GM19452 (cell line): ENCODE measurements at regions not wholly inside any gene's neighbourhood (a gene's known extent, or its start where the extent isn't known, plus 50 kb on each side); places are given as distances from the start of the nearest gene placed in this dataset.
"Not testable (repeated sequence)": the region's sequence is repeated elsewhere in the genome, so short reads cannot be mapped to it uniquely, and the experiment has no call there.

Source experiments
- ATAC-seq: cut with Tn5 transposase; IDR thresholded peaks from one replicate; pipeline ENCODE4 v1.9.1; 2021; ENCODE audit not compliant: unreplicated experiment

DNA sequence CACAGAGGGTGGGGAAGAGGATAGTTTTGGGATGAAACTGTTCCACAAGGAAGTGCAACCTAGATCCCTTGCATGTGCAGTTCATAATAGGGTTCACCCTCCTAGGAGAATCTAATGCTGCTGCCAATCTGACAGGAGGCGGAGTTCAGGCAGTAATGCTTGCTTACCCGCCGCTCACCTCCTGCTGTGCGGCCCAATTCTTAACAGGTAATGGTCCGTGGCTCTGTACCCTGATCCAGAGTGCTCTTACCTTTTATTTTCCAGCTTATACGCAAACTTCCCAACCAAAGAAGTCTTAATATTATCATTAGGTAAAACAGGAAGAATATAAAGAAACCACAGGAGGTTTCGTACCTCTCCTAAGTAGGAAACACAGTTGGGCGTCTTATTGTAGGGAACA lies 82.7 kb upstream of the CD302 start:
- ATAC-seq = no peak

DNA sequence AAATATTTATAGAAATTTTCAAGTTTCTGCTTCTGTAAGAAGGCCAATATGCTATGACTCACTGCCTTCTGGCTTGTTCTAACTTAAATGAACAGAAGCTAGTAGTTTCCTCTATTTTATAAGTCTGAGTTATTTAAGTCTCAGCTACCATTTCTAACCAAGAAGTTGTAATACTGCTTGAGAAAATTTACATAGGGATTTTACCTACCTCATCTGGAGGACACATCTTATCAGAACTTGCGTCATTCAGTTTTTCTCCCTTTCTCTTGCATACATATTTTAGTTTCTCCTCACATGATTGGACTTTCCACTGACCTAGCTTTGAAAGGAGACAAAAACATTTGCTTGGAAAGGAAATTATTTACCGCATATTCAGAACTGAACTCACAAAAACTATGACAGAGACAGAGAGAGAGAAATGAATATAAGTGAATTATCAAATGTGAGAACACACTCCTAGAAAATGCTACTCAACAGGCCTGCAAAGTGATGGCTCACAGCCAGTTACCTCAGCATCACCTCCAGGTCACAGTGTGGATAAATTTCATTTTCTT lies 81.1 kb upstream of the CD302 start:
- ATAC-seq = peak; percentile 83

- no peak for ATAC-seq
These were observed 77.1 kb upstream of the CD302 start for GRCh38 chr2:159875083-159875482.

DNA sequence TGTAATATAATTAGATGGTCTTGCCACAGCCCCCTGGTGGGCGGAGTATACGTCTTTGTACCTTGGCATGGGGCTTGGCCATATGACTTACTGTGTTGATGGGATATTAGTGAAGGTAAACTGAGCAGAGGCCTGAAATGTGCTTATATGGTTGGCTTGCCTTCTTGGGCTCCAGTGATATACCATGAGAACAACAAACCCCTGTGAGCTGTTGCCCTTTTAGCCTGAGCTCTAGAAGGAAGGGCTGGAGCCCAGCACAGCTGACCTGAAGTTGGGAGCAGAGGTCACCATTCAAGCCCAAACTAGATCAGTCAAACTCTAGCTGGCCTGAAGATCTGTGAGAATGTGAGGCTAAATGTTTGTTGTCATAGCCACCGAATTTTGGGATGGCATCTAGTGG lies 75.2 kb upstream of the CD302 start:
- ATAC-seq = no peak

DNA sequence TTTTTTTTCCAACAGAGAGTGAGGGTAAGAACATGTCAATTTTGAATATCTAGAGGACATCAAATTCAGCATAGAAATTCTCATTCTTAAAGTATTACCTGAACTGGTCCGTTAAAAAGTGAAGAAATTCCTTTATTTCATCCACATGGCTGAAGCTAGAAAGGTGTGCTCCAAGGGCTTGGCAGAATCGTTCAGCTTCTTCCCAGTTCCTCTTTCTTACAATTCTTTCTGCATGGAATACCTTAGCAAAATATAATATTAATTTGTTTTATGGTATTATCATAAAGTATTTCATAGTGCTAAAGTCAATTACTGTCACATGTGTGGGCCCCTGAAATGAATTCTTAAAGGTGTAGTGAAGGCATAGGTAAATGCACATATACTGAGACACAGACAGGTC lies 74.3 kb upstream of the CD302 start:
- ATAC-seq = no peak

DNA sequence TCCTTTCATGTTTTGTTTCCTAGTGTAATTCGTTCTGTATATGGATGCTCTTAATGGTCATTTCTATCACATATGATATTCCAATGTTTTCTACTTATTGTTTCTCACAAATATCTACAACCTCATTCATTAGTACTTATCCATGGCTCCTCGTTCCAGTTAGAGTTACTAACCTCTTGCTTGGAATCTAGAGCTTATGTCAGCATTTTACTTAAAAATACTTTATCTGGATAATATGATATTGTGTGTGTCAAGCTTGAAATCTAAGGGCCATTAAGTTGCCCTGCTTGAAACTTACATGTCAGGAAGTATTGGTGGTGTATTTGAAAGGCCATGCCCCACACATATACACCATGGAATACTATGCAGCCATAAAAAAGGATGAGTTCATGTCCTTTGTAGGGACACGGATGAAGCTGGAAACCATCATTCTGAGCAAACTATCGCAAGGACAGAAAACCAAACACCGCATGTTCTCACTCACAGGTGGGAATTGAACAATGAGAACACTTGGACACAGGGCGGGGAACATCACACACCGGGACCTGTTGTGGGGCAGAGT lies 70.7 kb upstream of the CD302 start:
- not testable (repeated sequence) for ATAC-seq

DNA sequence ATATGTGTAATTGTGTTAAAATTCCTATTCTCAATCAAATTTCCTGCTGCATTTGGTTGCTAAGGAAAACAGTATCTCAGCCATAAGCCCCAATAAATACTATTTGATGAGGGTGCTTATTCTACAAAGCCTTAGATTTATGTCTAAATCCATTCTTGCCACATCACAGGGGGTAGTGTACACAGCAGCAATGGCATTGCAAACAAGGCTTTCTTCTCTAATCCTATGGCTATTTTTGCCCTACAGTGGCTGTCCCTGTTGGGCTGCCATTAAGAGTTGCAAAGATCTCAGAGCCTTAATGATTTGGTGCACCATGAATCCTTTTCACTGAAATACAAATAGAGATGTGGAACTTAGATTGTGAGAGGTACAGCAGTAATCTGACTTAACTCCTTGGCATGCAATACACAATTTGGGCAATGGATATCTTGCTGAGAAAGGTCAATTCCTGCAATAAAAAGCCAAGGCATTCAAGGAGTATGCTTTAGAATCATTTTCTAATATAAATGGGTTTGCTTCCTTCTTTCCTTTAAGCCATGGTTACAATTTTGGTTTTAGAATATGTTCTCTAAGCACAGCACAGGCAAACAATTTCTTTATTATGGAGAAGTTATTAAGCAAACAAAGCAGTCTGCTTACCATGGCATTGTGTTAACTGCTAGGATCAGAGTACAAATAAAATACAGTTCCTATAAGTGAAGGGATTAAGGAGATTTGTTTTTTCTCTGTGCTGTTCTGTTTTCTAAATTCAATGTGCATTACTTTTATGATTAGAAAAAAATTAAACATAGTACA lies 69.8 kb upstream of the CD302 start:
- no peak for ATAC-seq

DNA sequence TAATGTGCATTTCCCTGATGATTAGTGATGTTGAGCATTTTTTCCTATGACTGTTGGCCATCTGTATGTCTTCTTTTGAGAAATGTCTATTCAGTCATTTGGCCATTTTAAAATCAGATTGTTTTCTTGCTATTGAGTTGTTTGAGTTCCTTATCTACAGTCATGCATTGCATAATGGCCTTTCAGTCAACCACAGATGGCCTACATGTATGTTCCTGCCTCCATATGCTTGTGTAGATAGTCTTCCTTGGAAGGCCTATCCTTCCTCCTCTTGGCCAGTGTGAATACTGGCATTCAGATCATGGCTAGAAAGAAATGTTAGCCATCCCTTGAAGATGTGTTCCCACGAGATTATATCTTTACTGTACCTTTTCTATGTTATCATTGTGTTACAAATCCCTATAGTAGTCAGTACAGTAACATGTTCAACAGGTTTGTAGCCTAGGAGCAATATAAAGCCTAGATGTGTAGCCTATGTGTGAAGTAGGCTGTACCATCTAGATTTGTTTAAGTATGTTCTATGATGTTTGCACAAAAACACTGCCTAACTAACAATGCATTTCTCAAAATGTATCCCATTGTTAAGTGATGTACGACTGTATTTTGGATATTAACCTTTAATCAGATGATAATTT lies 65.6 kb upstream of the CD302 start:
- ATAC-seq = no peak

DNA sequence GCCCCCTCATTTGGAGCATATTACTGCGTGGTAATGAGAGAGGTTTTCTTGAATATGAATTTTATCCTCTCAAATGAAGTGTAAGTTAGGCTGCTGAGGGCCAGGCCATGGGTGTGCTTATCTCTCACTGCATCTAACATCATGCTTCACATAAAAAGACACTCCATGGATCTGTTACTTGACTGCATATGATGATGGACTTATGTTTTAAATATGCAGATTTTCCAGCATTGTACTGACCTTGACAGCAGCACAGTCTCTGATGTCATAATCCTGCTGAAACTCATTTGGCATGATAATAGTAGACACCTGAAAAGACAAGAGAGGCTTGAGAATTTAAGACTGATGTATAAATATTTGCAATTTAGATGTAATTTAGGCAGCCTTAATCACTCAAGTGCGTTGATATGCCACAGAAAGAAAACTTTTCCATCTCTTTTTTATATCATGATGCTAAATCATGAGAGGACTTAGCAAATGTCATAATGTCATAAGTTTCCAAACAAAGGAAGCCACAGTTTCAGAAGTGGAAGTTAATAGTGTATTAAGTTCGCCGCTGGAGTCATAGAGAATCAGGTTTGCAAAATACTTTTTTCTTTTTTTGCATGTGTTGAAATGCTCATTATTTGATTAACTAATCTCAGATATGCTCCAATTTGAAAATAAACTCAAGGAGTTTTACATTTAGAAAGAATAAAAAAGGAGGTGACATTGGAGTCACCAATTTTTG lies 62.7 kb upstream of the CD302 start:
- ATAC-seq = no peak

GRCh38 chr2:159859583-159859982 lies 61.6 kb upstream of the CD302 start:
- ATAC-seq = no peak

- no peak for ATAC-seq
These were observed 58.8 kb upstream of the CD302 start for GRCh38 chr2:159856760-159857159.

DNA sequence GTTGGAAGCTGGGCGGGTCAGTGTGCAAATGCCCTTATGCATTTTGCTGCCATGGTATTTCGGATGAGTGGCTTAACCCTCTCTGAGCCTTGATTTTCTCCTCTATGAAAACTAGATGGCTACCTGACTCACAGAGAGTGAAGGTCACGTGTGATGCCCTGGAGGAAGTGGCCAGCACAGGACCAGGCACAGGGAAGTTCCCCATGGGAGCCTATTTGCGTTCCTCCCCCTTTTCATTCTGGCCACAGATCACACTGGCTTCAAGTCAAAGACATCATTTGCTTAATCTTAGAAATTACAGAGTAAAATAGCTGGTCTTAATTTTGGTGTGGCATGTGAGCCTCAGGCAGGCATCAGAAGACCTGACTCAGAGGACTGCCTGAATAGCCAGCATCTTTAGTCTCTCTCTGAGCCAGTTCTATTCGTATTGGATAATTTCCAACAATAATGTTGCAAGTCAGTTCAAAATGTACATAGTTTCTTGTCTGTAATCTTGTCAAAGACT lies 57.6 kb upstream of the CD302 start:
- no peak for ATAC-seq

- no peak for ATAC-seq
These were observed 57.1 kb upstream of the CD302 start for GRCh38 chr2:159855143-159855542.

- ATAC-seq = no peak
These were observed 56.5 kb upstream of the CD302 start for GRCh38 chr2:159854481-159854880.

- ATAC-seq = no peak
These were observed 55.1 kb upstream of the CD302 start for GRCh38 chr2:159853101-159853500.

DNA sequence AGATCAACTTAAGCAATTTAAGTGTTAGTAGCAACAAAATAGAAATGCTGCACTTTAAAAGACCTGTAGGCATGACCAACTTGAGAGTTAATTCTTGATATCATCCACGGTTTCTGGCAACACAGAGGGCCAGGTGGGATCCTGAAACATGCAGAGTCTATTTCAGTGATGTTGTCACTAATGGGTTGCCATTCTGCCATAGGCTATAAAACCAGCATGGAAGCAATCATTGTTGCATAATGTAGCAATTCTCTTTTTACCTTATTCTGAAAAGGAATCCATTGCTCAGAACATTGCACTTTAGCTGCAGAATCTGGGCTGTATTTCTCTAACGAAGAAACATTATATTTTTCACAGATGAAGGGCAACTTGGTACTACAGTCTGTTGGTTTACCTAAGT lies 53.9 kb upstream of the CD302 start:
- ATAC-seq = no peak

DNA sequence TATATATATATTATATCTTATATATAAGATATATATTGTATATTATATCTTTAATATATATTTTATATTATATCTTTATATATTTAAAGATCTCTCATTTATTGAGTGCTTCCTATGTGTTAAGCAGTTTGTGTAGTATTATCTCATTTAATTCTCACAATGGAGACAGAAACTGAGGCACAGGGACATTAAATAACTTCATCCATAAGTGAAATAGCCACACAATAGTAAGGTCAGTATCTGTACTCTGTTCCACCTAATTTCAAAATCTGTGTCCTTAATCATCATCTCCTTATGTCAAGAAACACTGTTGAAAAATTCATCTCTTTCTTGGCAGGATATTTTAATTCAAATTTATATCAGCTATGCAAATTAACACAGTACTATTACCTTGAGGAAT lies 52.8 kb upstream of the CD302 start:
- ATAC-seq = no peak

DNA sequence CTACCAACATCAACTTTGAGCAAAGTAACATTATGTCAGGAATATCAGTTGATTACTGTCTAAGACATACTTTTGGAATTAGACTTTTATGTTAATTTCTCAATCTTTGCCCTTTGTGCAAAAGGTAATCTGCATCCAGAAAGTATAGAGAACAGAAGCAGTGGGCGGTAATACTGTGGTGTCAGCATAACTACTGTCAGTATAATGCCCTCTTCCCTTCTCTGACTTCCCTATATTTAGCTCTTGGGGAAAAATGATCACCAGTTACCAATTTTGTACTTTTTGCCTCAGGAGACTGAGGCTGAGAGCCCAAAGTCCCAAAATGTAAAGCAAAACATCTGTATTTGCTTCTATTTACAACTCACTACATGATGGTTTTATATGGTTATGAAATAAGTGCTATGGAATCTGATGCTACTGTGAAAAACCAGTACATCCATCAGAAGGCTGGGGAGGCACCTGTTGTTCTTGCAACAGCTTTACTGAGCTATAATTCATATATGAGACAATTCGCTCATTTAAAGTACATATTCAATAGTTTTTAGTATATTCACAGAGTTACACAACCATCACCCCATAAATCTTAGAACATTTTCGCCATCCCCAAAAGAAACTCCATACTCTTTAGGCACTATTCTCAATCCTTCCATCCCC lies 51.3 kb upstream of the CD302 start:
- no peak for ATAC-seq
